Dermis microvascular lymphatic vessel endothelial cell (primary cell): ENCODE measurements at regions not wholly inside any gene's neighbourhood (a gene's known extent, or its start where the extent isn't known, plus 50 kb on each side); places are given as distances from the start of the nearest gene placed in this dataset.

ENCODE experiments used
- DNase-seq, 2 donors: peaks; one replicate each; pipeline versions ENCODE4 v3.0.0 to v3.0.0-alpha.2; 2010; ENCODE audit warnings: low read depth in 2 of 2

- DNase-seq, result no peak
Observed at GRCh38 chr3:11917051-11917450, 70.4 kb upstream of the TAMM41 start.

GRCh38 chr3:11919390-11919789 is 72.7 kb upstream of the TAMM41 start:
- no peak for DNase-seq

- DNase-seq, result no peak
Observed at GRCh38 chr3:11924518-11924917, 77.8 kb upstream of the TAMM41 start.

GRCh38 chr3:11928381-11928780 is 75.8 kb upstream of the SYN2 start:
- DNase-seq, result no peak

GRCh38 chr3:11929531-11929930 is 74.7 kb upstream of the SYN2 start:
- DNase-seq, result no peak

- DNase-seq, result no peak
Observed at GRCh38 chr3:11930084-11930483, 74.1 kb upstream of the SYN2 start.

- no peak for DNase-seq
Observed at GRCh38 chr3:11932636-11933035, 71.6 kb upstream of the SYN2 start.

GRCh38 chr3:11933529-11933928 is 70.7 kb upstream of the SYN2 start:
- DNase-seq, result no peak

GRCh38 chr3:11944052-11944673 is 60.0 kb upstream of the SYN2 start:
- DNase-seq, result peak; percentile 17 to 49

- no peak for DNase-seq
Observed at GRCh38 chr3:11948331-11948730, 55.9 kb upstream of the SYN2 start.

GRCh38 chr3:11948866-11949265 is 55.3 kb upstream of the SYN2 start:
- no peak for DNase-seq

GRCh38 chr3:11949351-11949750 is 54.8 kb upstream of the SYN2 start:
- no peak for DNase-seq

GRCh38 chr3:11950576-11950975 is 53.6 kb upstream of the SYN2 start:
- no peak for DNase-seq

- no peak for DNase-seq
Observed at GRCh38 chr3:11953350-11953749, 50.8 kb upstream of the SYN2 start.

- DNase-seq, result no peak
Observed at GRCh38 chr3:11953778-11954177, 50.4 kb upstream of the SYN2 start.

GRCh38 chr3:11954312-11954934 is 49.8 kb upstream of the SYN2 start:
- no peak for DNase-seq
